Prostate gland (tissue), 2 donors: ENCODE measurements at regions not wholly inside any gene's neighbourhood (a gene's known extent, or its start where the extent isn't known, plus 50 kb on each side); places are given as distances from the start of the nearest gene placed in this dataset.

Experiments used
- DNase-seq: peaks from one replicate; pipeline ENCODE4 v3.0.0-alpha.2; 2019; ENCODE audit warnings: low spot score
- H3K27ac ChIP-seq, 2 donors: fragments of 200-600 bp; sonication (generic); 2 replicates each; pipeline ENCODE4 v1.5.1; 2017 to 2019
- H3K27me3 ChIP-seq: fragments of 200-600 bp; sonication (generic); replicated peaks from 2 replicates; pipeline ENCODE4 v1.5.1; 2019; ENCODE audit not compliant: insufficient read depth
- H3K36me3 ChIP-seq, 2 donors: fragments of 200-600 bp; sonication (generic); 1 replicate in 1 of 2; 2 replicates in 1 of 2; pipeline versions ENCODE4 v1.5.1 to v1.8.1; 2017 to 2019
- H3K4me1 ChIP-seq: fragments of 200-600 bp; sonication (generic); replicated peaks from 2 replicates; pipeline ENCODE4 v1.5.1; 2019
- H3K4me3 ChIP-seq, 2 donors: fragments of 200-600 bp; sonication (generic); 2 replicates each; pipeline ENCODE4 v1.5.1; 2017 to 2019
- H3K9me3 ChIP-seq: fragments of 200-600 bp; sonication (generic); 2 replicates; pipeline ENCODE4 v1.5.1; 2017
- CTCF ChIP-seq, 4 experiments: fragments of 200-600 bp in 2 of 4; fragments of 450-650 bp in 2 of 4; sonication (generic) in 2 of 4; IDR thresholded peaks; 1 replicate in 3 of 4; 2 replicates in 1 of 4; pipeline ENCODE4 v1.5.1; 2016 to 2019; ENCODE audit warnings: antibody characterized with exemption in 4 of 4, mild to moderate bottlenecking in 2 of 4, moderate library complexity in 2 of 4
- POLR2A ChIP-seq: fragments of 450-650 bp; IDR thresholded peaks from one replicate; pipeline ENCODE4 v1.6.1; 2016; ENCODE audit warnings: antibody characterized with exemption, mild to moderate bottlenecking
- POLR2AphosphoS5 ChIP-seq: sonication (generic); formaldehyde crosslinking; IDR thresholded peaks from one replicate; pipeline ENCODE4 v1.6.1; 2017; ENCODE audit warnings: antibody characterized with exemption
- WGBS: methylation state at CpG from one replicate; pipeline ENCODE4 v1.1.5; 2018; 5-methylcytosine and 5-hydroxymethylcytosine counted together
- intact Hi-C: fragments of 100-400 bp; cut with DNase I; formaldehyde crosslinking; loops from one replicate; pipeline ENCODE4 v1.14.2; 2022

- Histone ChIP-seq H3K4me3 (no peak overlapping the region), H3K27me3 (no peaks in the 10 kb centered on the region), H3K27ac (no peak overlapping the region), H3K9me3 (no peaks in the 10 kb centered on the region), H3K36me3 (no peaks in the 10 kb centered on the region), H3K4me1 (no peaks in the 10 kb centered on the region)
- TF ChIP-seq POLR2A (no peak), POLR2AphosphoS5 (no peak), CTCF (IDR thresholded peaks at IDR 0.05) (no peak)
- DNase-seq: no peak
- intact Hi-C loops: no loop called here
- WGBS: 98% methylated on average over 4 of the region's 4 CpGs
Measured at GRCh38 chr2:149903626-149904025, 316.1 kb upstream of the MMADHC start.

GRCh38 chr2:149902081-149902480 lies 314.5 kb upstream of the MMADHC start:
- H3K36me3 ChIP-seq: no peaks in the 10 kb centered on the region
- WGBS: 83% methylated on average over 4 of the region's 4 CpGs
- intact Hi-C loops: no loop called here
- H3K4me1 ChIP-seq: no peaks in the 10 kb centered on the region
- H3K27me3 ChIP-seq: no peaks in the 10 kb centered on the region
- TF ChIP-seq CTCF (IDR thresholded peaks at IDR 0.05) (no peak), POLR2A (no peak)
- no peak overlapping the region for H3K4me3 ChIP-seq
- H3K27ac ChIP-seq: no peak overlapping the region
- DNase-seq: no peak
- H3K9me3 ChIP-seq: no peaks in the 10 kb centered on the region

- Histone ChIP-seq H3K4me1 (no peaks in the 10 kb centered on the region), H3K4me3 (no peak overlapping the region), H3K36me3 (no peaks in the 10 kb centered on the region), H3K27ac (no peak overlapping the region), H3K27me3 (no peaks in the 10 kb centered on the region), H3K9me3 (no peaks in the 10 kb centered on the region)
- no peak for DNase-seq
- intact Hi-C loops: no loop called here
- WGBS: 97% methylated on average over 4 of the region's 4 CpGs
- TF ChIP-seq POLR2A: no peak
Measured at GRCh38 chr2:149901231-149901859, 313.8 kb upstream of the MMADHC start.

- H3K4me3 ChIP-seq: no peak overlapping the region
- WGBS: 97% methylated on average over 2 of the region's 2 CpGs
- H3K27me3 ChIP-seq: no peaks in the 10 kb centered on the region
- intact Hi-C loops: no loop called here
- no peak for TF ChIP-seq POLR2AphosphoS5
- no peak for TF ChIP-seq POLR2A
- no peak for TF ChIP-seq CTCF (IDR thresholded peaks at IDR 0.05)
- H3K27ac ChIP-seq: no peak overlapping the region
- no peak for DNase-seq
- no peaks in the 10 kb centered on the region for H3K4me1 ChIP-seq
- H3K36me3 ChIP-seq: no peaks in the 10 kb centered on the region
- no peaks in the 10 kb centered on the region for H3K9me3 ChIP-seq
Measured at GRCh38 chr2:149899390-149899789, 311.8 kb upstream of the MMADHC start.

GRCh38 chr2:149894760-149895159 lies 307.2 kb upstream of the MMADHC start:
- intact Hi-C loops: no loop called here
- TF ChIP-seq CTCF (IDR thresholded peaks at IDR 0.05): no peak
- TF ChIP-seq POLR2AphosphoS5: no peak
- TF ChIP-seq POLR2A: no peak
- H3K9me3 ChIP-seq: no peaks in the 10 kb centered on the region
- H3K4me1 ChIP-seq: no peaks in the 10 kb centered on the region
- no peak for DNase-seq
- no peaks in the 10 kb centered on the region for H3K27me3 ChIP-seq
- 75% methylated on average over 5 of the region's 5 CpGs for WGBS
- no peaks in the 10 kb centered on the region for H3K36me3 ChIP-seq
- no peak overlapping the region for H3K27ac ChIP-seq
- H3K4me3 ChIP-seq: no peak overlapping the region
